Esophagus muscularis mucosa (tissue), 4 donors: ENCODE measurements at regions not wholly inside any gene's neighbourhood (a gene's known extent, or its start where the extent isn't known, plus 50 kb on each side); places are given as distances from the start of the nearest gene placed in this dataset.

Source experiments
- DNase-seq: peaks from one replicate; pipeline ENCODE4 v3.0.0-alpha.2; 2017; ENCODE audit errors: extremely low spot score
- H3K27ac ChIP-seq, 4 donors: fragments of 200-600 bp; sonication (generic); replicated peaks in 1 of 4; 1 replicate in 3 of 4; 2 replicates in 1 of 4; pipeline ENCODE4 v1.5.1; 2016 to 2019; ENCODE audit warnings: mild to moderate bottlenecking in 1 of 4
- H3K27me3 ChIP-seq, 4 donors: fragments of 200-600 bp; sonication (generic); one replicate each; pipeline versions ENCODE4 v1.5.1 to v1.6.0; 2016 to 2019
- H3K36me3 ChIP-seq, 4 donors: fragments of 200-600 bp; sonication (generic); one replicate each; pipeline ENCODE4 v1.5.1; 2016 to 2019
- H3K4me1 ChIP-seq, 4 donors: fragments of 200-600 bp; sonication (generic); one replicate each; pipeline ENCODE4 v1.5.1; 2016 to 2019
- H3K4me3 ChIP-seq, 4 donors: fragments of 200-600 bp; sonication (generic); 1 replicate in 2 of 4; 2 replicates in 2 of 4; pipeline ENCODE4 v1.5.1; 2016 to 2019; ENCODE audit warnings: mild to moderate bottlenecking in 4 of 4, moderate library complexity in 1 of 4
- H3K9me3 ChIP-seq, 4 donors: fragments of 200-600 bp; sonication (generic); 1 replicate in 3 of 4; 2 replicates in 1 of 4; pipeline ENCODE4 v1.5.1; 2016 to 2019
- CTCF ChIP-seq, 3 experiments: fragments of 200-600 bp in 2 of 3; fragments of 450-650 bp in 1 of 3; sonication (generic) in 2 of 3; IDR thresholded peaks; one replicate each; pipeline ENCODE4 v1.5.1; 2017 to 2019; ENCODE audit warnings: antibody characterized with exemption in 3 of 3, mild to moderate bottlenecking in 2 of 3, moderate library complexity in 1 of 3
- EP300 ChIP-seq: sonication (generic); formaldehyde crosslinking; IDR thresholded peaks from one replicate; pipeline ENCODE4 v1.6.1; 2017; ENCODE audit warnings: antibody characterized with exemption
- POLR2A ChIP-seq: fragments of 450-650 bp; IDR thresholded peaks from one replicate; pipeline ENCODE4 v1.6.1; 2017; ENCODE audit warnings: antibody characterized with exemption, moderate library complexity, mild to moderate bottlenecking, low read depth
- POLR2AphosphoS5 ChIP-seq, 2 donors: sonication (generic); formaldehyde crosslinking; IDR thresholded peaks; one replicate each; pipeline ENCODE4 v1.6.1; 2017; ENCODE audit warnings: antibody characterized with exemption in 2 of 2
- WGBS: methylation state at CpG from one replicate; pipeline ENCODE4 v1.1.5; 2018; 5-methylcytosine and 5-hydroxymethylcytosine counted together
- intact Hi-C: fragments of 100-400 bp; cut with DNase I; formaldehyde crosslinking; loops from one replicate; pipeline ENCODE4 v1.15.1; 2023

GRCh38 chr7:20839196-20839735 lies 52.6 kb upstream of the SP8 start:
- 85% methylated on average over 2 of the region's 2 CpGs for WGBS
- no peaks in the 10 kb centered on the region for H3K27me3 ChIP-seq
- no peak overlapping the region for H3K27ac ChIP-seq
- no peaks in the 10 kb centered on the region for H3K36me3 ChIP-seq
- TF ChIP-seq CTCF (IDR thresholded peaks at IDR 0.05) (no peak), POLR2A (no peak), EP300 (no peak), POLR2AphosphoS5 (IDR thresholded peaks at IDR 0.05) (no peak)
- intact Hi-C loops: no loop called here
- no peak for DNase-seq
- H3K4me3 ChIP-seq: no peak overlapping the region
- no peaks in the 10 kb centered on the region for H3K4me1 ChIP-seq
- no peaks in the 10 kb centered on the region for H3K9me3 ChIP-seq

GRCh38 chr7:20839987-20840386 lies 53.3 kb upstream of the SP8 start:
- no peaks in the 10 kb centered on the region for H3K4me1 ChIP-seq
- H3K9me3 ChIP-seq: no peaks in the 10 kb centered on the region
- intact Hi-C loops: no loop called here
- no peak for DNase-seq
- H3K27ac ChIP-seq: no peak overlapping the region
- no peaks in the 10 kb centered on the region for H3K27me3 ChIP-seq
- 34% methylated on average over 2 of the region's 2 CpGs for WGBS
- TF ChIP-seq CTCF (IDR thresholded peaks at IDR 0.05) (no peak), POLR2A (no peak), POLR2AphosphoS5 (IDR thresholded peaks at IDR 0.05) (no peak), EP300 (no peak)
- H3K36me3 ChIP-seq: no peaks in the 10 kb centered on the region
- H3K4me3 ChIP-seq: no peak overlapping the region

GRCh38 chr7:20846791-20847190 lies 60.1 kb upstream of the SP8 start:
- TF ChIP-seq POLR2AphosphoS5 (IDR thresholded peaks at IDR 0.05) (no peak), CTCF (IDR thresholded peaks at IDR 0.05) (no peak)
- WGBS: 79% methylated on average over 6 of the region's 6 CpGs
- Histone ChIP-seq H3K9me3 (no peaks in the 10 kb centered on the region), H3K27ac (no peak overlapping the region), H3K27me3 (no peaks in the 10 kb centered on the region), H3K4me3 (no peak overlapping the region), H3K36me3 (no peaks in the 10 kb centered on the region), H3K4me1 (no peaks in the 10 kb centered on the region)
- intact Hi-C loops: no loop called here
- no peak for DNase-seq

- WGBS: 71% methylated on average over 3 of the region's 3 CpGs
- TF ChIP-seq EP300 (no peak), POLR2A (no peak)
- H3K4me1 ChIP-seq: no peaks in the 10 kb centered on the region
- no peaks in the 10 kb centered on the region for H3K36me3 ChIP-seq
- intact Hi-C loops: no loop called here
- no peaks in the 10 kb centered on the region for H3K9me3 ChIP-seq
- H3K27me3 ChIP-seq: no peaks in the 10 kb centered on the region
- DNase-seq: no peak
- no peak overlapping the region for H3K4me3 ChIP-seq
- H3K27ac ChIP-seq: no peak overlapping the region
These were observed 72.3 kb upstream of the SP8 start for GRCh38 chr7:20858951-20859350.

GRCh38 chr7:20861468-20861867 lies 74.8 kb upstream of the SP8 start:
- TF ChIP-seq POLR2A (no peak), POLR2AphosphoS5 (IDR thresholded peaks at IDR 0.05) (no peak), CTCF (IDR thresholded peaks at IDR 0.05) (no peak), EP300 (no peak)
- Histone ChIP-seq H3K9me3 (no peaks in the 10 kb centered on the region), H3K4me3 (no peak overlapping the region), H3K27ac (no peak overlapping the region), H3K4me1 (no peaks in the 10 kb centered on the region), H3K27me3 (no peaks in the 10 kb centered on the region), H3K36me3 (no peaks in the 10 kb centered on the region)
- intact Hi-C loops: no loop called here
- 65% methylated on average over 4 of the region's 4 CpGs for WGBS
- DNase-seq: no peak
